ENCODE measurements at regions not wholly inside any gene's neighbourhood (a gene's known extent, or its start where the extent isn't known, plus 50 kb on each side); places are given as distances from the start of the nearest gene placed in this dataset.

GRCh38 chr7:30223896-30224295 is 60.5 kb upstream of the ZNRF2 start (continued):
- TF ChIP-seq RXRA (IDR thresholded peaks at IDR 0.05; ENCODE audit: insufficient read depth, low read depth, low read length) (no peak), RBBP5 (IDR thresholded peaks at IDR 0.05; ENCODE audit: borderline replicate concordance, low read depth, low read length) (no peak), JUN (IDR thresholded peaks at IDR 0.05; ENCODE audit: low read depth, low read length) (no peak)

Measured in H1 (cell line).